ENCODE measurements at regions not wholly inside any gene's neighbourhood (a gene's known extent, or its start where the extent isn't known, plus 50 kb on each side); places are given as distances from the start of the nearest gene placed in this dataset.

- no peaks in the 10 kb centered on the region; the same call in 1 of the 2 replicates for H3K27me3 Mint-ChIP-seq (ENCODE audit: low read depth)
- Histone ChIP-seq H3K4ac (ENCODE audit: low read depth, low read length) (no peak overlapping the region), H2AFZ (ENCODE audit: low read length) (no peak overlapping the region)
These were observed 192.1 kb upstream of the GPR12 start for GRCh38 chr13:26952551-26953143.

More at GRCh38 chr13:26952551-26953143, 192.1 kb upstream of the GPR12 start:
- H3K27ac Mint-ChIP-seq = no peak overlapping the region
- H2BK15ac ChIP-seq (ENCODE audit: low read depth, low read length) = no peak overlapping the region
- no peak overlapping the region for H3K27ac ChIP-seq (ENCODE audit: insufficient read length, low read depth, low read length)
- no peak overlapping the region for H2AK5ac ChIP-seq (ENCODE audit: insufficient read length, low read length)
- no peaks in the 10 kb centered on the region for H3K4me1 ChIP-seq (ENCODE audit: insufficient read depth, low read length)
- H3K79me1 ChIP-seq (ENCODE audit: insufficient read depth, low read depth, low read length, poor library complexity, severe bottlenecking) = no peaks in the 10 kb centered on the region
- H4K20me1 ChIP-seq (ENCODE audit: control insufficient read depth, insufficient read depth, insufficient read length) = no peaks in the 10 kb centered on the region
- TF ChIP-seq CTCF (conservative IDR thresholded peaks at IDR 0.05) = no peak
- DNase-seq = no peak
- no peak overlapping the region for H4K5ac ChIP-seq (ENCODE audit: insufficient read length, low read depth, low read length)
- H4K8ac ChIP-seq (replicated peaks; ENCODE audit: insufficient read length, low read depth, low read length) = no peak overlapping the region
- H3K9me3 ChIP-seq (ENCODE audit: control insufficient read depth, low read depth, low read length) = no peaks in the 10 kb centered on the region
- no peak overlapping the region for H3K9ac ChIP-seq (ENCODE audit: extremely low read depth, insufficient read length, low read length)
- H3K79me2 ChIP-seq (ENCODE audit: insufficient read depth, low read length) = no peaks in the 10 kb centered on the region
- H3K4me3 Mint-ChIP-seq = no peak overlapping the region
- H2BK5ac ChIP-seq (ENCODE audit: insufficient read length, low read length) = no peak overlapping the region
- H3K4me1 Mint-ChIP-seq = no peaks in the 10 kb centered on the region
- no peak overlapping the region; the same call in 1 of the 2 replicates for H3K14ac ChIP-seq (ENCODE audit: insufficient read depth, low read length)
- no peaks in the 10 kb centered on the region for H3K23me2 ChIP-seq (ENCODE audit: insufficient read length, low read depth, low read length, poor library complexity, severe bottlenecking)
- no peaks in the 10 kb centered on the region; a peak in 1 of 7 replicates for H3K36me3 Mint-ChIP-seq (ENCODE audit: insufficient read depth in 1 of 3, low read depth in 3 of 3)
- H3K27me3 ChIP-seq (ENCODE audit: insufficient read depth, low read length) = no peaks in the 10 kb centered on the region
- H2BK120ac ChIP-seq (ENCODE audit: low read depth, low read length, poor library complexity, severe bottlenecking) = no peak overlapping the region
- H2BK12ac ChIP-seq (ENCODE audit: insufficient read length, low read depth, low read length) = no peak overlapping the region
- no peak overlapping the region for H3K18ac ChIP-seq (ENCODE audit: insufficient read length, low read depth, low read length)
- H3K9me3 Mint-ChIP-seq = peaks cover 0 to 2% of the 10 kb centered on the region in 2 experiments; a peak in 1 of 5 replicates
- H3K23ac ChIP-seq (ENCODE audit: insufficient read length, low read depth, low read length) = no peak overlapping the region
- no peak overlapping the region for H3K4me2 ChIP-seq (ENCODE audit: insufficient read depth, insufficient read length, low read length)
- no peak overlapping the region for H3T11ph ChIP-seq (ENCODE audit: low read length)
- H3K56ac ChIP-seq (ENCODE audit: insufficient read length, low read depth, low read length) = no peak overlapping the region
- H2BK20ac ChIP-seq (ENCODE audit: low read depth, low read length, poor library complexity, severe bottlenecking) = no peak overlapping the region
- WGBS (ENCODE audit: extremely low coverage, insufficient read length, low lambda C conversion rate) = no CpG with 5 or more reads among the region's 12 CpGs
- H4K91ac ChIP-seq (ENCODE audit: insufficient read length, low read depth, low read length) = no peak overlapping the region
